SK-N-SH (cell line): ENCODE measurements at regions not wholly inside any gene's neighbourhood (a gene's known extent, or its start where the extent isn't known, plus 50 kb on each side); places are given as distances from the start of the nearest gene placed in this dataset.

Experiments
- CTCF ChIA-PET: fragments of 300-600, 350-600 bp; formaldehyde crosslinking; extraction: SDS; loops from one replicate; lab custom pipeline; 2021; lab: Yijun Ruan, JAX
- POLR2A ChIA-PET: fragments of 350-600 bp; sonication (Branson Sonifier 250); formaldehyde crosslinking; extraction: SDS; loops from one replicate; lab custom pipeline; 2020; ENCODE audit warnings: antibody characterized with exemption, inconsistent platforms; lab: Yijun Ruan, JAX
- DNase-seq: peaks from one replicate; pipeline ENCODE4 v3.0.0; 2012
- H2AFZ ChIP-seq: fragments of 200-600 bp; sonication (generic); 2 replicates; pipeline ENCODE4 v1.8.1; 2016; ENCODE audit warnings: antibody characterized with exemption, mild to moderate bottlenecking, low read depth
- H3F3A ChIP-seq: fragments of 200-600 bp; sonication (generic); replicated peaks from 2 replicates; pipeline ENCODE3; 2016; ENCODE audit warnings: antibody characterized with exemption, mild to moderate bottlenecking; ENCODE audit not compliant: insufficient read depth
- H3K27ac ChIP-seq, 2 experiments: fragments of 200-500 bp in 1 of 2; fragments of 200-600 bp in 1 of 2; sonication (Bioruptor generic) in 1 of 2; sonication (generic), shearing (Covaris generic) in 1 of 2; 2 replicates each; pipeline versions ENCODE4 v1.5.1 to v1.6.1; 2014 to 2016; ENCODE audit warnings: low read depth in 2 of 2, inconsistent platforms in 1 of 2, low read length in 1 of 2, mild to moderate bottlenecking in 1 of 2, mixed read lengths in 1 of 2
- H3K27me3 ChIP-seq: fragments of 200-600 bp; sonication (generic), shearing (Covaris generic); 2 replicates; pipeline ENCODE4 v1.6.1; 2016; ENCODE audit warnings: mixed run types; ENCODE audit not compliant: insufficient read depth
- H3K36me3 ChIP-seq, 2 experiments: fragments of 200-500 bp in 1 of 2; fragments of 200-600 bp in 1 of 2; sonication (Bioruptor generic) in 1 of 2; sonication (generic) in 1 of 2; replicated peaks in 1 of 2; 2 replicates each; pipeline versions ENCODE3 to v1.5.1; 2014 to 2016; ENCODE audit warnings: low read length in 1 of 2, mild to moderate bottlenecking in 1 of 2; ENCODE audit not compliant: insufficient read depth in 2 of 2, control insufficient read depth in 1 of 2
- H3K4me1 ChIP-seq, 2 experiments: fragments of 200-500 bp in 1 of 2; fragments of 200-600 bp in 1 of 2; sonication (Bioruptor generic) in 1 of 2; sonication (generic), shearing (Covaris generic) in 1 of 2; 2 replicates each; pipeline versions ENCODE4 v1.5.1 to v1.6.1; 2014 to 2016; ENCODE audit warnings: low read depth in 1 of 2, low read length in 1 of 2, mixed run types in 1 of 2; ENCODE audit not compliant: insufficient read depth in 2 of 2, control insufficient read depth in 1 of 2
- H3K4me2 ChIP-seq: fragments of 200-600 bp; sonication (generic), shearing (Covaris generic); 2 replicates; pipeline ENCODE4 v1.6.1; 2017; ENCODE audit warnings: mixed run types
- H3K4me3 ChIP-seq, 2 experiments: fragments of 200-500 bp in 1 of 2; fragments of 200-600 bp in 1 of 2; sonication (Bioruptor generic) in 1 of 2; sonication (generic), shearing (Covaris generic) in 1 of 2; 2 replicates each; pipeline versions ENCODE4 v1.5.1 to v1.8.1; 2014 to 2016; ENCODE audit warnings: low read depth in 2 of 2, inconsistent platforms in 1 of 2, low read length in 1 of 2, mild to moderate bottlenecking in 1 of 2, mixed read lengths in 1 of 2, moderate library complexity in 1 of 2
- H3K79me2 ChIP-seq: fragments of 200-600 bp; sonication (generic); 2 replicates; pipeline ENCODE4 v1.8.1; 2017; ENCODE audit warnings: mild to moderate bottlenecking; ENCODE audit not compliant: insufficient read depth
- H3K9ac ChIP-seq: fragments of 200-600 bp; sonication (generic); 2 replicates; pipeline ENCODE4 v1.6.1; 2017; ENCODE audit warnings: mixed run types
- H3K9me2 ChIP-seq: fragments of 200-600 bp; sonication (generic); 2 replicates; pipeline ENCODE4 v1.6.1; 2017; ENCODE audit warnings: mixed run types
- H3K9me3 ChIP-seq: fragments of 200-600 bp; sonication (generic); 2 replicates; pipeline ENCODE4 v1.6.1; 2017; ENCODE audit warnings: mixed run types, mild to moderate bottlenecking, moderate library complexity
- H4K20me1 ChIP-seq: fragments of 200-600 bp; sonication (generic); 2 replicates; pipeline ENCODE4 v1.6.1; 2017; ENCODE audit warnings: mild to moderate bottlenecking, mixed run types; ENCODE audit not compliant: insufficient read depth
- CTCF ChIP-seq: fragments of 200-600 bp; sonication (generic); IDR thresholded peaks from 2 replicates; pipeline ENCODE4 v1.6.1; 2017; ENCODE audit warnings: antibody characterized with exemption, mild to moderate bottlenecking, moderate library complexity
- EZH2phosphoT487 ChIP-seq: fragments of 200-600 bp; sonication (generic); IDR thresholded peaks from 2 replicates; pipeline ENCODE4 v1.6.1; 2017; ENCODE audit warnings: low read depth, mixed run types, mild to moderate bottlenecking, antibody characterized with exemption, moderate library complexity, borderline replicate concordance
- PBX3 ChIP-seq: IDR thresholded peaks from 2 replicates; pipeline ENCODE4; 2012
- RCOR1 ChIP-seq: fragments of 150-350 bp; IDR thresholded peaks from 2 replicates; pipeline ENCODE4 v1.6.1; 2017; ENCODE audit warnings: antibody characterized with exemption, low read length
- SMC3 ChIP-seq: IDR thresholded peaks from 2 replicates; pipeline ENCODE4 v1.6.1; 2012; ENCODE audit warnings: low read depth, low read length, improper control_type of control experiment
- WGBS: methylation state at CpG from one replicate; pipeline ENCODE4 v1.1.6; 2017; ENCODE audit warnings: low lambda C conversion rate; 5-methylcytosine and 5-hydroxymethylcytosine counted together

- TF ChIP-seq EZH2phosphoT487: no peak
- TF ChIP-seq CTCF: peak; percentile 48
- ChIA-PET CTCF (interaction anchor here (1.9 to 2.1 kb wide), 2 partner anchors 13 to 15 kb away, joined by 5 read pairs; no protein-coding TSS in a partner anchor), POLR2A (no interaction called here)
- no peak overlapping the region for H3K4me2 ChIP-seq
- H3K36me3 ChIP-seq: no peaks in the 10 kb centered on the region
- no peak overlapping the region for H2AFZ ChIP-seq
- no peaks in the 10 kb centered on the region for H3K27me3 ChIP-seq
- no peaks in the 10 kb centered on the region for H3K4me1 ChIP-seq
- WGBS: 82% methylated on average over 1 of the region's 1 CpG
- peak; percentile 12 for DNase-seq
- no peak overlapping the region for H3K27ac ChIP-seq
- H3K9ac ChIP-seq: no peak overlapping the region
- H3F3A ChIP-seq: no peaks in the 10 kb centered on the region
- no peak overlapping the region for H3K4me3 ChIP-seq
- H4K20me1 ChIP-seq: no peaks in the 10 kb centered on the region
- no peaks in the 10 kb centered on the region for H3K79me2 ChIP-seq
- no peaks in the 10 kb centered on the region for H3K9me2 ChIP-seq
- H3K9me3 ChIP-seq: no peaks in the 10 kb centered on the region
Observed at GRCh38 chr9:78115073-78115472, 83.5 kb upstream of the GNAQ start.

GRCh38 chr9:78114581-78114980 lies 83.0 kb upstream of the GNAQ start:
- no peaks in the 10 kb centered on the region for H3K4me1 ChIP-seq
- no peak overlapping the region for H3K4me3 ChIP-seq
- no peaks in the 10 kb centered on the region for H3K9me2 ChIP-seq
- CTCF ChIA-PET: interaction anchor here (1.9 to 2.1 kb wide), 2 partner anchors 13 to 15 kb away, joined by 5 read pairs; no protein-coding TSS in a partner anchor
- no peaks in the 10 kb centered on the region for H3K27me3 ChIP-seq
- H3K79me2 ChIP-seq: no peaks in the 10 kb centered on the region
- no peak for DNase-seq
- WGBS: 55% methylated on average over 4 of the region's 4 CpGs
- no peaks in the 10 kb centered on the region for H3F3A ChIP-seq
- no peak for TF ChIP-seq PBX3
- no peak for TF ChIP-seq RCOR1
- TF ChIP-seq, all 33 proteins: peak for 0
- no peak overlapping the region for H3K27ac ChIP-seq
- no peaks in the 10 kb centered on the region for H3K36me3 ChIP-seq
- no peak overlapping the region for H2AFZ ChIP-seq
- no peak overlapping the region for H3K9ac ChIP-seq
- POLR2A ChIA-PET: no interaction called here
- H3K9me3 ChIP-seq: no peaks in the 10 kb centered on the region
- H4K20me1 ChIP-seq: no peaks in the 10 kb centered on the region
- H3K4me2 ChIP-seq: no peak overlapping the region

- no peak for DNase-seq
- POLR2A ChIA-PET: no interaction called here
- Histone ChIP-seq H3K27me3 (no peaks in the 10 kb centered on the region; the same call in 1 of the 2 replicates), H3K9ac (no peak overlapping the region), H3K36me3 (no peaks in the 10 kb centered on the region), H3K79me2 (no peaks in the 10 kb centered on the region), H2AFZ (no peak overlapping the region), H3K9me2 (no peaks in the 10 kb centered on the region), H4K20me1 (no peaks in the 10 kb centered on the region), H3K27ac (no peak overlapping the region), H3K4me2 (no peak overlapping the region), H3K9me3 (no peaks in the 10 kb centered on the region), H3F3A (no peaks in the 10 kb centered on the region), H3K4me3 (no peak overlapping the region), H3K4me1 (no peaks in the 10 kb centered on the region)
- TF ChIP-seq SMC3: no peak
- 56% methylated on average over 3 of the region's 3 CpGs for WGBS
- CTCF ChIA-PET: no interaction called here
Observed at GRCh38 chr9:78112406-78112805, 80.8 kb upstream of the GNAQ start.
